Activated naive CD4-positive, alpha-beta T cell treated with anti-CD3 and anti-CD28 coated beads, Interleukin-2, amount 50 U/mL, for 72 hours (primary cell): ENCODE measurements at regions not wholly inside any gene's neighbourhood (a gene's known extent, or its start where the extent isn't known, plus 50 kb on each side); places are given as distances from the start of the nearest gene placed in this dataset.

ENCODE experiments used
- ATAC-seq, 2 donors: fragments of 150-1000 bp; cut with Tn5 transposase; 2 replicates each; pipeline ENCODE4 v1.10.0; 2021; ENCODE audit warnings: mild to moderate bottlenecking in 2 of 2, moderate library complexity in 2 of 2
- DNase-seq, 2 donors: peaks; one replicate each; pipeline ENCODE4 v3.0.0; 2021 to 2022; ENCODE audit warnings: low spot score in 2 of 2
- H3K27ac Mint-ChIP-seq, 2 donors: one replicate each; pipeline ENCODE4 v1.8.0; 2022; ENCODE audit warnings: mild to moderate bottlenecking in 2 of 2, mixed read lengths in 2 of 2
- H3K36me3 Mint-ChIP-seq, 2 donors: one replicate each; pipeline ENCODE4 v1.8.0; 2022; ENCODE audit warnings: mixed read lengths in 2 of 2
- H3K9me3 Mint-ChIP-seq, 2 donors: one replicate each; pipeline ENCODE4 v1.8.0; 2022; ENCODE audit warnings: mixed read lengths in 2 of 2

- no peaks in the 10 kb centered on the region for H3K9me3 Mint-ChIP-seq
- H3K27ac Mint-ChIP-seq, result no peak overlapping the region
- no peak for DNase-seq
- ATAC-seq, result no peak
- H3K36me3 Mint-ChIP-seq, result no peaks in the 10 kb centered on the region
Measured at GRCh38 chr6:111994791-111995190, 59.1 kb upstream of the CCN6 start.

GRCh38 chr6:111995404-111995803, 58.5 kb upstream of the CCN6 start:
- no peak overlapping the region for H3K27ac Mint-ChIP-seq
- H3K9me3 Mint-ChIP-seq, result no peaks in the 10 kb centered on the region

GRCh38 chr6:111996144-111996865, 57.6 kb upstream of the CCN6 start:
- H3K9me3 Mint-ChIP-seq, result no peaks in the 10 kb centered on the region
- no peak for DNase-seq
- peak overlapping the region; percentile 79 to 84 for H3K27ac Mint-ChIP-seq
- no peak for ATAC-seq
- H3K36me3 Mint-ChIP-seq, result no peaks in the 10 kb centered on the region

More at GRCh38 chr6:111995404-111995803, 58.5 kb upstream of the CCN6 start:
- H3K36me3 Mint-ChIP-seq, result no peaks in the 10 kb centered on the region
- ATAC-seq (no peak), DNase-seq (no peak)

GRCh38 chr6:111997078-111997852, 56.6 kb upstream of the CCN6 start:
- Mint-ChIP-seq H3K9me3 (no peaks in the 10 kb centered on the region), H3K36me3 (no peaks in the 10 kb centered on the region), H3K27ac (peak overlapping the region in 1 of 2 donors; percentile 84)
- DNase-seq (peak; percentile 75 to 83), ATAC-seq (peak; percentile 71 to 72)

GRCh38 chr6:111997853-111998208, 56.1 kb upstream of the CCN6 start:
- ATAC-seq, result no peak

GRCh38 chr6:112002307-112002706, 51.6 kb upstream of the CCN6 start:
- H3K9me3 Mint-ChIP-seq, result peaks cover 0 to 4% of the 10 kb centered on the region in 2 donors
- H3K36me3 Mint-ChIP-seq, result no peaks in the 10 kb centered on the region
- ATAC-seq (no peak), DNase-seq (no peak)
- H3K27ac Mint-ChIP-seq, result no peak overlapping the region

More at GRCh38 chr6:111997853-111998208, 56.1 kb upstream of the CCN6 start:
- H3K36me3 Mint-ChIP-seq, result no peaks in the 10 kb centered on the region
- DNase-seq, result no peak
- H3K9me3 Mint-ChIP-seq, result no peaks in the 10 kb centered on the region
- H3K27ac Mint-ChIP-seq, result no peak overlapping the region
